ENCODE measurements at regions not wholly inside any gene's neighbourhood (a gene's known extent, or its start where the extent isn't known, plus 50 kb on each side); places are given as distances from the start of the nearest gene placed in this dataset.

DNA sequence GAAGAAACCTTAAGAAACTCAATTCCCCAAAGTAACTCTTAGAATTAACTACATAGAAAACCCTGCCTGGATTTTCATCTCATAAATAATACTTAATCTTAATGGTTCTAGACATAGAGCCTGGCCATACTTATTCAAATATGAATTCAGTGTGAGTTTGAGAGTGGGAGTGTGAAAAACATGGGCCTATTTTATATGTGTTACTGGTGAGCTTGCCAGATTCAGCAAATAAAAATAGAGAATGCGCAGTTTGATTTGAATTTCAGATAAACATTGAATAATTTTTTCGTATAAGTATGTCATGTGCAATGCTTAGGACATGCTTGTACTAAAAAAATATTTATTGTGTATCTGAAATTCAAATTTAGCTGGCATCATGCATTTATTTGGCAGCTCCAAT lies 473.9 kb upstream of the FZD8 start:
- Mint-ChIP-seq H3K36me3 (ENCODE audit: low read depth, unreplicated experiment) (no peaks in the 10 kb centered on the region), H3K9me3 (ENCODE audit: unreplicated experiment) (no peaks in the 10 kb centered on the region), H3K27me3 (ENCODE audit: unreplicated experiment) (peaks cover 2% of the 10 kb centered on the region), H3K27ac (ENCODE audit: unreplicated experiment) (no peak overlapping the region), H3K4me1 (ENCODE audit: unreplicated experiment) (no peaks in the 10 kb centered on the region), H3K4me3 (ENCODE audit: unreplicated experiment) (no peak overlapping the region)
- no peak for DNase-seq (ENCODE audit: low spot score)
- no peak for TF ChIP-seq CTCF (IDR thresholded peaks at IDR 0.05; ENCODE audit: unreplicated experiment)

- no peaks in the 10 kb centered on the region for H3K4me1 Mint-ChIP-seq (ENCODE audit: unreplicated experiment)
- TF ChIP-seq CTCF (IDR thresholded peaks at IDR 0.05; ENCODE audit: unreplicated experiment) = no peak
- no peaks in the 10 kb centered on the region for H3K9me3 Mint-ChIP-seq (ENCODE audit: unreplicated experiment)
These were observed 473.3 kb upstream of the FZD8 start for GRCh38 chr10:36115364-36115763.

DNA sequence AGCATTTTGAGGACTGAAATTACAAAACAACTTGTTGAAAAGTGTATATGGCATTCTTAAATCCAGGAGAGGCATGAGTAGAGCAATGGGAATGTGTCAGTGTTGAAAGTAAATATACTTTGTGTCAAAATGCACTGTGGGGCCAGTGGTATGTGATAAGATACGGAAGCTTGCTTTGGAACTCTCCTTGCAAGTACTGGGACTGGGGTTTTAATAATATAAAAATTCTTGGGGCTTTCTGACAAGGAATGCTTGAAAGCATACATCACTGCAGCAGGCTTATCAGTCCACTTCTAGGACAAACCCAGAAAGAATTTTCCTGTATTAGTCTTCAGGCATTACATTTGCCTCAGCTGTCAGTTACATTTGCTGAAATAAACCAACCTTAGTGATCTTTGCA lies 472.8 kb upstream of the FZD8 start:
- Mint-ChIP-seq H3K4me3 (ENCODE audit: unreplicated experiment) (no peak overlapping the region), H3K36me3 (ENCODE audit: low read depth, unreplicated experiment) (no peaks in the 10 kb centered on the region), H3K27ac (ENCODE audit: unreplicated experiment) (no peak overlapping the region), H3K9me3 (ENCODE audit: unreplicated experiment) (no peaks in the 10 kb centered on the region), H3K27me3 (ENCODE audit: unreplicated experiment) (no peaks in the 10 kb centered on the region), H3K4me1 (ENCODE audit: unreplicated experiment) (no peaks in the 10 kb centered on the region)
- no peak for DNase-seq (ENCODE audit: low spot score)
- no peak for TF ChIP-seq CTCF (IDR thresholded peaks at IDR 0.05; ENCODE audit: unreplicated experiment)

More at GRCh38 chr10:36115364-36115763, 473.3 kb upstream of the FZD8 start:
- Mint-ChIP-seq H3K27me3 (ENCODE audit: unreplicated experiment) (peaks cover 2% of the 10 kb centered on the region), H3K27ac (ENCODE audit: unreplicated experiment) (no peak overlapping the region), H3K36me3 (ENCODE audit: low read depth, unreplicated experiment) (no peaks in the 10 kb centered on the region), H3K4me3 (ENCODE audit: unreplicated experiment) (no peak overlapping the region)
- no peak for DNase-seq (ENCODE audit: low spot score)

DNA sequence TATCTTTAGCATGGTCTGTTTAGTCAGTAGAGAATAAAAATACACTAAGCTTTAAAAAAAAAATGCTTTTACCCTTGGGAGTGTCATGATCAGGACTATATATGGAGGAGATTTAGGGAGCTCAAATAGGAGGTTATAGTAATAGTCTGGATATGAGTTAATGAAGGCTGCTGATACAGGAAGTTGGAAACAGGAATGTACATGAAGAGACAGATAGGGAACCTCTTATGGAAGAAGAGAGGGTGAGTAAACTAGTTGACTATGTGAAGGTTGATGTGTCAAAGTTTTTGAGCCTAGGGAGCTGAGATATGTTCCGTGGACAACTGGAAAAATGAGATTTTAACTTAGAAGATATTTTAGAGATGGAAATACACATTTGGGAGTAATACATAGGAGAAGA lies 472.0 kb upstream of the FZD8 start:
- TF ChIP-seq CTCF (IDR thresholded peaks at IDR 0.05; ENCODE audit: unreplicated experiment) = no peak
- Mint-ChIP-seq H3K9me3 (ENCODE audit: unreplicated experiment) (no peaks in the 10 kb centered on the region), H3K27ac (ENCODE audit: unreplicated experiment) (no peak overlapping the region), H3K4me3 (ENCODE audit: unreplicated experiment) (no peak overlapping the region), H3K36me3 (ENCODE audit: low read depth, unreplicated experiment) (no peaks in the 10 kb centered on the region), H3K4me1 (ENCODE audit: unreplicated experiment) (no peaks in the 10 kb centered on the region), H3K27me3 (ENCODE audit: unreplicated experiment) (no peaks in the 10 kb centered on the region)
- no peak for DNase-seq (ENCODE audit: low spot score)

GRCh38 chr10:36111676-36112075 lies 469.6 kb upstream of the FZD8 start:
- H3K9me3 Mint-ChIP-seq (ENCODE audit: unreplicated experiment) = no peaks in the 10 kb centered on the region
- no peak overlapping the region for H3K27ac Mint-ChIP-seq (ENCODE audit: unreplicated experiment)
- TF ChIP-seq CTCF (IDR thresholded peaks at IDR 0.05; ENCODE audit: unreplicated experiment) = no peak
- H3K27me3 Mint-ChIP-seq (ENCODE audit: unreplicated experiment) = no peaks in the 10 kb centered on the region
- H3K36me3 Mint-ChIP-seq (ENCODE audit: low read depth, unreplicated experiment) = no peaks in the 10 kb centered on the region
- no peaks in the 10 kb centered on the region for H3K4me1 Mint-ChIP-seq (ENCODE audit: unreplicated experiment)
- H3K4me3 Mint-ChIP-seq (ENCODE audit: unreplicated experiment) = no peak overlapping the region
- no peak for DNase-seq (ENCODE audit: low spot score)

Measured in endothelial cell (in vitro differentiated cells).